ENCODE measurements at regions not wholly inside any gene's neighbourhood (a gene's known extent, or its start where the extent isn't known, plus 50 kb on each side); places are given as distances from the start of the nearest gene placed in this dataset.

GRCh38 chr4:180550106-180550505 is 1693.1 kb upstream of the TENM3 start:
- TF ChIP-seq YY1 (IDR thresholded peaks at IDR 0.05; ENCODE audit: insufficient read depth, insufficient read length): no peak
- no peak for TF ChIP-seq SUZ12 (IDR thresholded peaks at IDR 0.05; ENCODE audit: extremely low read depth, insufficient read depth, insufficient read length)
- TF ChIP-seq ZNF274 (IDR thresholded peaks at IDR 0.05; ENCODE audit: low read depth, low read length): no peak

Data from NT2/D1 (cell line).